ENCODE measurements at regions not wholly inside any gene's neighbourhood (a gene's known extent, or its start where the extent isn't known, plus 50 kb on each side); places are given as distances from the start of the nearest gene placed in this dataset.

GRCh38 chr1:207962716-207963426 lies 51.9 kb upstream of the CD34 start:
- peaks cover 7 to 13% of the 10 kb centered on the region in 2 experiments; a peak in 3 of 4 replicates for H3K4me1 ChIP-seq (ENCODE audit: control insufficient read depth in 1 of 2, insufficient read depth in 2 of 2, low read length in 2 of 2)
- peak overlapping the region; percentile 46 for H3K9ac ChIP-seq (ENCODE audit: low read length)
- ChIA-PET POLR2A (interaction anchor here (0.7 kb wide), 1 partner anchor 256 kb away, joined by 3 read pairs; no protein-coding TSS in a partner anchor), RAD21 (ENCODE audit: low non-redundant PET in 1 of 2, low total read pairs in 2 of 2, uncharacterized antibody in 2 of 2, unreplicated experiment in 2 of 2) (interaction anchor here (0.6 to 1.4 kb wide), 5 partner anchors 66 to 144 kb away, joined by 3 to 7 read pairs (median 5); no protein-coding TSS in a partner anchor), CTCF (interaction anchor here (0.6 to 3.6 kb wide), 21 partner anchors 9 to 281 kb away, joined by 3 to 69 read pairs (median 5); partner anchors contain the start of gene PLXNA2)
- H3K27me3 ChIP-seq (ENCODE audit: insufficient read depth, low read length) = no peaks in the 10 kb centered on the region
- no peak for DNase-seq (ENCODE audit: low read depth, low spot score)
- H3K9me3 ChIP-seq (ENCODE audit: control insufficient read depth in 1 of 2, insufficient read depth in 1 of 2, low read depth in 1 of 2, low read length in 2 of 2) = no peaks in the 10 kb centered on the region
- peak overlapping the region; percentile 88 for H3K4me2 ChIP-seq (ENCODE audit: low read length)
- H2AFZ ChIP-seq (ENCODE audit: low read depth, low read length, poor library complexity, severe bottlenecking) = no peak overlapping the region
- intact Hi-C loops (cut with micrococcal nuclease) = loop anchor here (1.0 kb wide), 3 partner anchors 66 to 135 kb away; no protein-coding TSS in a partner anchor
- H3K27ac ChIP-seq (ENCODE audit: low read depth, low read length) = peak overlapping the region; percentile 56; the same call in 1 of the 2 replicates
- no peaks in the 10 kb centered on the region for H3K79me2 ChIP-seq (ENCODE audit: insufficient read depth, low read length)
- no peaks in the 10 kb centered on the region for H3K9me2 ChIP-seq (ENCODE audit: insufficient read depth)
- no peaks in the 10 kb centered on the region for H3K36me3 ChIP-seq (ENCODE audit: control insufficient read depth in 1 of 2, insufficient read depth in 2 of 2, low read length in 2 of 2)
- no peaks in the 10 kb centered on the region for H4K20me1 ChIP-seq (ENCODE audit: insufficient read depth)
- TSS peak; percentile 58 for BruUV-seq (replicated peaks)
- H3K4me3 ChIP-seq (replicated peaks in 1 of 2; ENCODE audit: low read depth in 1 of 2, low read length in 2 of 2) = peak overlapping the region; percentile 32 to 56
- no peak; the same call in 1 of the 2 replicates for ATAC-seq
- TF ChIP-seq MAX (IDR thresholded peaks at IDR 0.05) (no peak), RAD21 (IDR thresholded peaks at IDR 0.05; ENCODE audit: low read depth) (no peak), POLR2A (IDR thresholded peaks at IDR 0.05; ENCODE audit: borderline replicate concordance, extremely low read depth, insufficient read depth, insufficient read length) (no peak), CEBPB (IDR thresholded peaks at IDR 0.05; ENCODE audit: low read depth) (no peak), SRF (IDR thresholded peaks at IDR 0.05; ENCODE audit: low read depth) (no peak), POLR2AphosphoS5 (IDR thresholded peaks at IDR 0.05; ENCODE audit: low read depth, low read length) (no peak), SP1 (IDR thresholded peaks at IDR 0.05; ENCODE audit: low read depth) (no peak), EGR1 (IDR thresholded peaks at IDR 0.05; ENCODE audit: low read depth) (no peak), CBX3 (IDR thresholded peaks at IDR 0.05; ENCODE audit: low read depth) (no peak), SIN3A (IDR thresholded peaks at IDR 0.05; ENCODE audit: low read depth) (no peak), EZH2 (IDR thresholded peaks at IDR 0.05) (no peak), EZH2phosphoT487 (IDR thresholded peaks at IDR 0.05; ENCODE audit: borderline replicate concordance) (no peak), TCF7L2 (IDR thresholded peaks at IDR 0.05; ENCODE audit: borderline replicate concordance, extremely low read depth, insufficient read depth, insufficient read length) (no peak), ZNF274 (IDR thresholded peaks at IDR 0.05; ENCODE audit: low read depth, low read length) (no peak), CTCF (IDR thresholded peaks at IDR 0.05 in 2 of 3, conservative IDR thresholded peaks at IDR 0.05 in 1 of 3; ENCODE audit: borderline replicate concordance in 1 of 3, insufficient read depth in 1 of 3, low read depth in 2 of 3, low read length in 2 of 3) (no peak), JUND (IDR thresholded peaks at IDR 0.05) (no peak), REST (IDR thresholded peaks at IDR 0.05; ENCODE audit: low read depth) (no peak), YY1 (IDR thresholded peaks at IDR 0.05; ENCODE audit: extremely low read depth, insufficient replicate concordance, low read depth, low read length) (no peak)
- TF ChIP-seq, protein P1, sequence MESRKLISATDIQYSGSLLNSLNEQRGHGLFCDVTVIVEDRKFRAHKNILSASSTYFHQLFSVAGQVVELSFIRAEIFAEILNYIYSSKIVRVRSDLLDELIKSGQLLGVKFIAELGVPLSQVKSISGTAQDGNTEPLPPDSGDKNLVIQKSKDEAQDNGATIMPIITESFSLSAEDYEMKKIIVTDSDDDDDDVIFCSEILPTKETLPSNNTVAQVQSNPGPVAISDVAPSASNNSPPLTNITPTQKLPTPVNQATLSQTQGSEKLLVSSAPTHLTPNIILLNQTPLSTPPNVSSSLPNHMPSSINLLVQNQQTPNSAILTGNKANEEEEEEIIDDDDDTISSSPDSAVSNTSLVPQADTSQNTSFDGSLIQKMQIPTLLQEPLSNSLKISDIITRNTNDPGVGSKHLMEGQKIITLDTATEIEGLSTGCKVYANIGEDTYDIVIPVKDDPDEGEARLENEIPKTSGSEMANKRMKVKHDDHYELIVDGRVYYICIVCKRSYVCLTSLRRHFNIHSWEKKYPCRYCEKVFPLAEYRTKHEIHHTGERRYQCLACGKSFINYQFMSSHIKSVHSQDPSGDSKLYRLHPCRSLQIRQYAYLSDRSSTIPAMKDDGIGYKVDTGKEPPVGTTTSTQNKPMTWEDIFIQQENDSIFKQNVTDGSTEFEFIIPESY (IDR thresholded peaks at IDR 0.05; ENCODE audit: extremely low read depth, insufficient replicate concordance, low read length) = no peak

Measured in HCT116 (cell line).